MM.1S (cell line): ENCODE measurements at regions not wholly inside any gene's neighbourhood (a gene's known extent, or its start where the extent isn't known, plus 50 kb on each side); places are given as distances from the start of the nearest gene placed in this dataset.

ENCODE experiments used
- CTCF ChIP-seq: fragments of 300-600 bp; sonication (generic); IDR thresholded peaks from 2 replicates; pipeline ENCODE4 v1.5.1; 2016; ENCODE audit warnings: antibody characterized with exemption, low read length, mixed read lengths
- EZH2 ChIP-seq: fragments of 300-600 bp; sonication (generic); optimal IDR thresholded peaks from 2 replicates; pipeline ENCODE3; 2017; ENCODE audit warnings: low read depth, mild to moderate bottlenecking, antibody characterized with exemption, low read length, mixed read lengths

DNA sequence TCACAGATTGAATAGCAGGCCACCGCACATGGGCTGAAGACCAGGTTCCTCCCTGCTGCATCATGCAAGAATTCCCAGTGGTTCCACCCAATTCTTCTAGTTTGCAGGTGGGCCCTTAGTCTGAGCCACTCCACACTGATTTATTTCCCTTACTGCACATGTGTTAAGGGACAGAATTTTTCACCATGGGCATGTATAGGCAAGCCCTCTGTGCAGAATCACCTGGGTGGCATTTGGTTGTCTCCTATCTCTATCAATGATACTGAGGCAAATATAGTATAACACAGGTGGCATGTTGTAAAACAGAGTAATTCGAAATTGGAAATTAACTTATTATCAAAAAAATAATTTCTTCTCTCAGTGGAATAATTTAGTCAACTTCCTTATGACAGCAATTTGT is 1892.4 kb downstream of the NCAM2 start:
- TF ChIP-seq CTCF = no peak
- no peak for TF ChIP-seq EZH2
